ENCODE measurements at regions not wholly inside any gene's neighbourhood (a gene's known extent, or its start where the extent isn't known, plus 50 kb on each side); places are given as distances from the start of the nearest gene placed in this dataset.
"Not testable (repeated sequence)": the region's sequence is repeated elsewhere in the genome, so short reads cannot be mapped to it uniquely, and the experiment has no call there.

GRCh38 chr18:49697757-49698524, 115.4 kb downstream of the ACAA2 start:
- intact Hi-C loops (cut with DNase I) = no loop called here
- DNase-seq (ENCODE audit: low spot score) = no peak

- DNase-seq (ENCODE audit: low spot score) = no peak
- intact Hi-C loops (cut with DNase I) = no loop called here
These were observed 116.3 kb downstream of the ACAA2 start for GRCh38 chr18:49697049-49697448.

- intact Hi-C loops (cut with DNase I) = loop anchor here (5.0 kb wide), 1 partner anchor 33 kb away; no protein-coding TSS in a partner anchor
These were observed 118.9 kb downstream of the ACAA2 start for GRCh38 chr18:49694402-49694801.

GRCh38 chr18:49693717-49694005, 119.7 kb downstream of the ACAA2 start:
- no peak for DNase-seq (ENCODE audit: low spot score)
- intact Hi-C loops (cut with DNase I) = loop anchor here (5.0 kb wide), 1 partner anchor 34 kb away; no protein-coding TSS in a partner anchor

More at GRCh38 chr18:49694402-49694801, 118.9 kb downstream of the ACAA2 start:
- no peak for DNase-seq (ENCODE audit: low spot score)

- no peak for DNase-seq (ENCODE audit: low spot score)
- intact Hi-C loops (cut with DNase I) = loop anchor here (5.0 kb wide), 1 partner anchor 34 kb away; no protein-coding TSS in a partner anchor
These were observed 120.2 kb downstream of the ACAA2 start for GRCh38 chr18:49692906-49693716.

- DNase-seq (ENCODE audit: low spot score) = no peak
- intact Hi-C loops (cut with DNase I) = loop anchor here (5.0 kb wide), 1 partner anchor 36 kb away; no protein-coding TSS in a partner anchor
These were observed 122.1 kb downstream of the ACAA2 start for GRCh38 chr18:49691177-49691608.

- no peak for DNase-seq (ENCODE audit: low spot score)
- intact Hi-C loops (cut with DNase I) = loop anchor here (5.0 kb wide), 1 partner anchor 37 kb away; no protein-coding TSS in a partner anchor
These were observed 123.0 kb downstream of the ACAA2 start for GRCh38 chr18:49690312-49690711.

- no peak for DNase-seq (ENCODE audit: low spot score)
- intact Hi-C loops (cut with DNase I) = no loop called here
These were observed 123.5 kb downstream of the LIPG start for GRCh38 chr18:49685231-49685942.

- intact Hi-C loops (cut with DNase I); DNase-seq (ENCODE audit: low spot score): not testable (repeated sequence)
These were observed 120.9 kb downstream of the LIPG start for GRCh38 chr18:49682803-49683190.

- DNase-seq (ENCODE audit: low spot score) = no peak
- intact Hi-C loops (cut with DNase I) = no loop called here
These were observed 120.4 kb downstream of the LIPG start for GRCh38 chr18:49682173-49682802.

- intact Hi-C loops (cut with DNase I) = no loop called here
- DNase-seq (ENCODE audit: low spot score) = no peak
These were observed 119.5 kb downstream of the LIPG start for GRCh38 chr18:49681387-49681786.

- no peak for DNase-seq (ENCODE audit: low spot score)
- intact Hi-C loops (cut with DNase I) = no loop called here
These were observed 116.6 kb downstream of the LIPG start for GRCh38 chr18:49678440-49678839.

- DNase-seq (ENCODE audit: low spot score) = no peak
- intact Hi-C loops (cut with DNase I) = no loop called here
These were observed 116.0 kb downstream of the LIPG start for GRCh38 chr18:49677762-49678413.

GRCh38 chr18:49677081-49677480, 115.2 kb downstream of the LIPG start:
- no peak for DNase-seq (ENCODE audit: low spot score)
- intact Hi-C loops (cut with DNase I) = no loop called here

GRCh38 chr18:49673281-49673680, 111.4 kb downstream of the LIPG start:
- intact Hi-C loops (cut with DNase I) = no loop called here
- DNase-seq (ENCODE audit: low spot score) = no peak

GRCh38 chr18:49672853-49673252, 111.0 kb downstream of the LIPG start:
- DNase-seq (ENCODE audit: low spot score) = no peak
- intact Hi-C loops (cut with DNase I) = no loop called here

- no peak for DNase-seq (ENCODE audit: low spot score)
- intact Hi-C loops (cut with DNase I) = loop anchor here (10.0 kb wide), 1 partner anchor 55 kb away; no protein-coding TSS in a partner anchor
These were observed 107.5 kb downstream of the LIPG start for GRCh38 chr18:49669403-49669802.

- DNase-seq (ENCODE audit: low spot score) = no peak
- intact Hi-C loops (cut with DNase I) = loop anchor here (10.0 kb wide), 1 partner anchor 56 kb away; no protein-coding TSS in a partner anchor
These were observed 106.9 kb downstream of the LIPG start for GRCh38 chr18:49668574-49669275.

Data from cardiac septum (tissue), 1 donor.